Colonic mucosa (tissue), 4 donors: ENCODE measurements at regions not wholly inside any gene's neighbourhood (a gene's known extent, or its start where the extent isn't known, plus 50 kb on each side); places are given as distances from the start of the nearest gene placed in this dataset.

Experiments used
- DNase-seq: peaks from one replicate; pipeline ENCODE4 v3.0.0-alpha.2; 2020
- H3K27ac ChIP-seq: fragments of 200-600 bp; one replicate; pipeline ENCODE4 v1.8.0; 2021
- H3K27me3 ChIP-seq: fragments of 200-600 bp; one replicate; pipeline ENCODE4 v1.8.0; 2021
- H3K36me3 ChIP-seq: fragments of 200-600 bp; one replicate; pipeline ENCODE4 v1.8.0; 2021
- H3K4me1 ChIP-seq: fragments of 200-600 bp; one replicate; pipeline ENCODE4 v1.8.0; 2021; ENCODE audit warnings: mild to moderate bottlenecking
- H3K4me3 ChIP-seq: fragments of 200-600 bp; one replicate; pipeline ENCODE4 v1.8.0; 2021
- H3K9ac ChIP-seq, 2 donors: one replicate each; pipeline ENCODE4 v1.7.0; 2013; ENCODE audit warnings: control low read depth in 2 of 2, low read depth in 2 of 2, low read length in 2 of 2
- H3K9me3 ChIP-seq: fragments of 200-600 bp; one replicate; pipeline ENCODE4 v1.8.0; 2021
- intact Hi-C: fragments of 100-400 bp; cut with DNase I; formaldehyde crosslinking; loops from one replicate; pipeline ENCODE4 v1.14.1; 2022
- TF ChIP-seq, protein P1 (sequence below): fragments of 200-600 bp; IDR thresholded peaks from one replicate; pipeline ENCODE4 v1.8.0; 2022; ENCODE audit warnings: antibody characterized with exemption, mild to moderate bottlenecking
- donor health status: healthy.
- donor health status: DM: no; HTN: no; CAD: no.
- donor health status: DM: no; HTN: no; CAD: no.

DNA sequence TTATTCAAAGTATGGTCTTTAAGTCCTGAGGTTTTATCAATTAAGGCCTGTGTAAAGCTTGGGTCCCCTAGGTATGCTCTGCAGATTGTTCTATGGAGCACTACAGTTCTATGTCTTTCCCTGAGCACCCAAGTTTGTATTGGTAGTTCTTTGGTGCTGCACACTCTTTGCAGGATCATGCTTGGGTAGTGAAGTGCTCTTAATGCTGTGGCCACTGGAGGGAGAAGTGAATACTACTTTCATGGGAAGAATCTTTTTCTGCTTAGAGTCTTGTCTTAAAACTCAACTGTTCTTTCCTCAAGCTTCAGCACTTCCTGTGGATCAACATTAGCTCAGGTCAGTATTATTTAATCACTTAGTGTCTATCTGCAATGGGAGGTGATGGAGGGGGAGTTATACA, 93.6 kb upstream of the CFAP20DC start:
- Histone ChIP-seq H3K4me3 (no peak overlapping the region), H3K9ac (no peak overlapping the region), H3K27ac (no peak overlapping the region), H3K36me3 (no peaks in the 10 kb centered on the region), H3K9me3 (no peaks in the 10 kb centered on the region), H3K4me1 (no peaks in the 10 kb centered on the region), H3K27me3 (no peaks in the 10 kb centered on the region)
- intact Hi-C loops, result no loop called here
- TF ChIP-seq, protein P1, sequence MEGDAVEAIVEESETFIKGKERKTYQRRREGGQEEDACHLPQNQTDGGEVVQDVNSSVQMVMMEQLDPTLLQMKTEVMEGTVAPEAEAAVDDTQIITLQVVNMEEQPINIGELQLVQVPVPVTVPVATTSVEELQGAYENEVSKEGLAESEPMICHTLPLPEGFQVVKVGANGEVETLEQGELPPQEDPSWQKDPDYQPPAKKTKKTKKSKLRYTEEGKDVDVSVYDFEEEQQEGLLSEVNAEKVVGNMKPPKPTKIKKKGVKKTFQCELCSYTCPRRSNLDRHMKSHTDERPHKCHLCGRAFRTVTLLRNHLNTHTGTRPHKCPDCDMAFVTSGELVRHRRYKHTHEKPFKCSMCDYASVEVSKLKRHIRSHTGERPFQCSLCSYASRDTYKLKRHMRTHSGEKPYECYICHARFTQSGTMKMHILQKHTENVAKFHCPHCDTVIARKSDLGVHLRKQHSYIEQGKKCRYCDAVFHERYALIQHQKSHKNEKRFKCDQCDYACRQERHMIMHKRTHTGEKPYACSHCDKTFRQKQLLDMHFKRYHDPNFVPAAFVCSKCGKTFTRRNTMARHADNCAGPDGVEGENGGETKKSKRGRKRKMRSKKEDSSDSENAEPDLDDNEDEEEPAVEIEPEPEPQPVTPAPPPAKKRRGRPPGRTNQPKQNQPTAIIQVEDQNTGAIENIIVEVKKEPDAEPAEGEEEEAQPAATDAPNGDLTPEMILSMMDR, result no peak
- DNase-seq, result no peak

DNA sequence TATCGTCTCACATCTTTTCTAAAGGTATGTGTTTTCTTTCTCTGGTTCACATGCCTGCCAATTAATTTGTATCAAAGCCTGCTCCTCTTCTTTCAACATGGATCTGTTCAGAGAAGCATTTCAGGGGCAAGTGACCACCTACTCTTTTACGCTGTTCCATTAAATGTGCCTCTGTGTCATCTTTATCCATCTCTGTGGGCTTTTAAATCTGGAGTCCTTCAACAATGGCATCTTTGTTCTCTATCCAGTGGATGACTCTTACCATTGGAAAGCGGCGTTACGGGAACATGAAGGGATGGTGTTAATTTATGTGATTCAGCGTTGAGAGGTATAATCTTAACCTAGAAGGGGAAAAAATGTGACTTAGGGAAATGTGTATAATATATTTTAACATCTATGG, 92.7 kb upstream of the CFAP20DC start:
- intact Hi-C loops, result no loop called here
- H3K9me3 ChIP-seq, result no peaks in the 10 kb centered on the region
- no peaks in the 10 kb centered on the region for H3K27me3 ChIP-seq
- no peaks in the 10 kb centered on the region for H3K36me3 ChIP-seq
- TF ChIP-seq, protein P1, result no peak
- no peaks in the 10 kb centered on the region for H3K4me1 ChIP-seq
- H3K27ac ChIP-seq, result no peak overlapping the region
- H3K9ac ChIP-seq, result no peak overlapping the region
- DNase-seq, result no peak
- H3K4me3 ChIP-seq, result no peak overlapping the region

DNA sequence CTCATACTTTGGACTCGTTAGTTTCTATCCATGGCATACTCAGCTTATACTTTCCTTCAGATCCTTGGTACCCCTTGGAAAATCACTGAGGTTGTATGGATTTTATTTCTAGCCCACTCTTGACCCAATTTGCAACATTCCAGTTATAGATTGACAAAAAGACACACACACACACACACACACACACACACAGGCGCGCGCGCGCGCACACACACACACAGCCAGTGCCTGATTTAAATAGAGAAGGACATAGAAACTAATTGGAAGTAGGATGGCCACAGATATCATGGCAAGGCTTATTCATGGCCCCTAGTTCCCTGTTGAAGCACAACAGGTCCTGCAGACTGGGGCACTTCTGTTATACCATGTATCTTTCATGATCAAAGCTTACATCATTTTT, 89.1 kb upstream of the CFAP20DC start:
- Histone ChIP-seq H3K4me3 (no peak overlapping the region), H3K36me3 (no peaks in the 10 kb centered on the region), H3K4me1 (no peaks in the 10 kb centered on the region), H3K9ac (no peak overlapping the region), H3K9me3 (no peaks in the 10 kb centered on the region), H3K27me3 (no peaks in the 10 kb centered on the region), H3K27ac (no peak overlapping the region)
- DNase-seq, result no peak
- TF ChIP-seq, protein P1, result no peak
- intact Hi-C loops, result no loop called here

DNA sequence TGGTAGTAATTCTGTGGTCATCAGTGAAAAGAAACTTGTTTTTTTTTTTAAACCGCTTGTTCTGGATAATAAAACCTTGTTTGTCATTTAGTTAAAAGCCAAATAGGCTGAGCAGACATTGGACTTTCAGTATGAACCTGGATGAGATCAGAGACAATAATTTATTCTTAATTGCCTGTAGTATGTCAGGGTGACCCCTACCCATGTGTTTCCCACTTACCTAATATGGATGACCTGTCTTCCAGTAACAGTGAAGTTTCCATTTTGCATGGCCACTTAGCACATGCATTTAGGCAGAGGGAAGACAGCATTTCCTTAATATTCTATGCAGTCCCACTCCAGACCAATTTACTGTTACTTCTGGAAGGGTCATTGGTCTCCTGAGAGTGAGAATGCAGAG, 87.6 kb upstream of the CFAP20DC start:
- Histone ChIP-seq H3K9ac (no peak overlapping the region), H3K36me3 (no peaks in the 10 kb centered on the region), H3K27ac (no peak overlapping the region), H3K4me3 (no peak overlapping the region), H3K4me1 (no peaks in the 10 kb centered on the region), H3K27me3 (no peaks in the 10 kb centered on the region), H3K9me3 (no peaks in the 10 kb centered on the region)
- TF ChIP-seq, protein P1, result no peak
- DNase-seq, result no peak
- intact Hi-C loops, result no loop called here

DNA sequence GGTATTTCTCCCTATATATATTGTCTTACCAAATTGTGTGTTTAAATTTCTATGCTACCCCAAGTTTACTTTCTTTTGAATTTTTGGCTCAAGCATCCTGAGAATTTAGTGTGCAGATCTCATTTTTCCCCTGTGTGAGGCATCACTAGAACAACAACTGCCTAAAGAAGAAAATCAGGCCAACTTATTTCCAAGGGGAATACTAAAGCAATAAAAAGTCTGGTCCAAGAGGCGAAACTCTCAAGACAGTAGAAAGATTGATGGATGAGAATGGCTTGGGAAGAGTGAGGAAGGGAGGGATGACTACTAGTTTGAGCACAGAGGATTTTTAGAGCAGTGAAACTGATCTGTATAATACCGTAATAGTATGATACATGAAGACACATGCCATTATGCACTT, 86.3 kb upstream of the CFAP20DC start:
- TF ChIP-seq, protein P1, result no peak
- H3K9ac ChIP-seq, result no peak overlapping the region
- H3K9me3 ChIP-seq, result no peaks in the 10 kb centered on the region
- no peaks in the 10 kb centered on the region for H3K4me1 ChIP-seq
- H3K36me3 ChIP-seq, result no peaks in the 10 kb centered on the region
- no peak overlapping the region for H3K27ac ChIP-seq
- no peak overlapping the region for H3K4me3 ChIP-seq
- intact Hi-C loops, result no loop called here
- H3K27me3 ChIP-seq, result no peaks in the 10 kb centered on the region
- no peak for DNase-seq

DNA sequence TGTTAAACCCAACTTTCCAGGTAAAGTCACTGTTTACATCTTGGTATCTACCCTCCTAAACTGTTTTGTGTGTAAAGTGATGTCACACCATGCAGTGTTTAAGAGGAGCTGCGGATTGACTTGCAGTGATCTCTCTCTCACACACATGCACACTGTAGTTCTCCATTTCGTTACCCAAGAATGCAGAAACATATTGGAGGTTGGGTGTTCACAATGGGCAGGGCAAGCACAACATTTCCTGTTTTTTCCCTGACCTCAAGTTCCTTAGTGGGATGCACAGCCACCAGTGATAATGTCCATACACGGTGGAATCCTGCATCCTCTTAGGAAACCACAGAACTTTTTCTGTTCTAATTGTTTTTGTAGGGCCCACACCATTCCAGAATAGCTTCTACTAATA, 85.3 kb upstream of the CFAP20DC start:
- DNase-seq, result no peak
- intact Hi-C loops, result no loop called here
- no peaks in the 10 kb centered on the region for H3K36me3 ChIP-seq
- H3K9ac ChIP-seq, result no peak overlapping the region
- H3K4me1 ChIP-seq, result no peaks in the 10 kb centered on the region
- no peaks in the 10 kb centered on the region for H3K9me3 ChIP-seq
- H3K27me3 ChIP-seq, result no peaks in the 10 kb centered on the region
- no peak overlapping the region for H3K4me3 ChIP-seq
- TF ChIP-seq, protein P1, result no peak
- no peak overlapping the region for H3K27ac ChIP-seq
